RWPE1 (cell line): ENCODE measurements at regions not wholly inside any gene's neighbourhood (a gene's known extent, or its start where the extent isn't known, plus 50 kb on each side); places are given as distances from the start of the nearest gene placed in this dataset.

Experiments
- CTCF ChIA-PET: fragments of 350-600 bp; sonication (Branson Sonifier 250); formaldehyde crosslinking; extraction: SDS; loops from one replicate; lab custom pipeline; 2021; lab: Yijun Ruan, JAX
- POLR2A ChIA-PET: fragments of 400-600 bp; formaldehyde crosslinking; extraction: SDS; loops from one replicate; lab custom pipeline; 2020; ENCODE audit warnings: antibody characterized with exemption; ENCODE audit not compliant: low non-redundant PET; lab: Yijun Ruan, JAX
- DNase-seq: peaks from one replicate; pipeline ENCODE4 v3.0.0; 2012; ENCODE audit warnings: low spot score
- H3K27ac ChIP-seq: fragments of 450-650 bp; 2 replicates; pipeline ENCODE4 v1.5.1; 2017
- CTCF ChIP-seq: fragments of 450-650 bp; conservative IDR thresholded peaks from 2 replicates; pipeline ENCODE4 v1.5.1; 2017; ENCODE audit warnings: low read depth, mild to moderate bottlenecking

- H3K27ac ChIP-seq = no peak overlapping the region
- POLR2A ChIA-PET = no interaction called here
- CTCF ChIA-PET = no interaction called here
- no peak for DNase-seq
- no peak for TF ChIP-seq CTCF
These were observed 379.5 kb downstream of the ZIC3 start for GRCh38 chrX:137945470-137945869.

- ChIA-PET CTCF (no interaction called here), POLR2A (no interaction called here)
- no peak for TF ChIP-seq CTCF
- no peak overlapping the region for H3K27ac ChIP-seq
- no peak for DNase-seq
These were observed 403.3 kb downstream of the ZIC3 start for GRCh38 chrX:137969191-137969590.

- H3K27ac ChIP-seq = no peak overlapping the region
- ChIA-PET CTCF (interaction anchor here (0.7 kb wide), 1 partner anchor 54 kb away, joined by 3 read pairs; no protein-coding TSS in a partner anchor), POLR2A (no interaction called here)
- no peak for TF ChIP-seq CTCF
- DNase-seq = no peak
These were observed 416.7 kb downstream of the ZIC3 start for GRCh38 chrX:137982472-137983172.

- POLR2A ChIA-PET = no interaction called here
These were observed 422.5 kb downstream of the ZIC3 start for GRCh38 chrX:137988470-137988869.

GRCh38 chrX:137998619-137999018, 432.7 kb downstream of the ZIC3 start:
- CTCF ChIA-PET = no interaction called here
- no peak for DNase-seq
- POLR2A ChIA-PET = no interaction called here
- no peak for TF ChIP-seq CTCF
- H3K27ac ChIP-seq = no peak overlapping the region

More at GRCh38 chrX:137988470-137988869, 422.5 kb downstream of the ZIC3 start:
- TF ChIP-seq CTCF = no peak
- no peak for DNase-seq
- CTCF ChIA-PET = no interaction called here
- no peak overlapping the region for H3K27ac ChIP-seq

GRCh38 chrX:137999071-137999470, 433.1 kb downstream of the ZIC3 start:
- DNase-seq = no peak
- CTCF ChIA-PET = no interaction called here
- no peak overlapping the region for H3K27ac ChIP-seq
- TF ChIP-seq CTCF = no peak
- POLR2A ChIA-PET = no interaction called here
